Lung (tissue), 11 donors: ENCODE measurements at regions not wholly inside any gene's neighbourhood (a gene's known extent, or its start where the extent isn't known, plus 50 kb on each side); places are given as distances from the start of the nearest gene placed in this dataset.

Experiments
- ATAC-seq: fragments of 200-7000 bp; cut with Tn5 transposase; one replicate; pipeline ENCODE4 v1.9.1; 2020; ENCODE audit warnings: moderate number of reproducible peaks; ENCODE audit not compliant: insufficient read depth, low FRiP score
- DNase-seq, 3 donors: peaks; one replicate each; pipeline ENCODE4 v3.0.0-alpha.2; 2013 to 2017
- H3K27ac ChIP-seq, 2 donors: one replicate each; pipeline ENCODE4 v1.5.1; 2013; ENCODE audit warnings: mild to moderate bottlenecking in 2 of 2, moderate library complexity in 2 of 2, control low read depth in 1 of 2, inconsistent platforms in 1 of 2, low read depth in 1 of 2, low read length in 1 of 2
- H3K27me3 ChIP-seq, 3 donors: one replicate each; pipeline ENCODE4 v1.5.1; 2013; ENCODE audit warnings: low read length in 2 of 3; ENCODE audit not compliant: control insufficient read depth in 3 of 3, insufficient read depth in 3 of 3
- H3K36me3 ChIP-seq, 4 donors: one replicate each; pipeline ENCODE4 v1.5.1; 2013; ENCODE audit warnings: low read length in 4 of 4, mild to moderate bottlenecking in 1 of 4, moderate library complexity in 1 of 4; ENCODE audit not compliant: control insufficient read depth in 4 of 4, insufficient read depth in 4 of 4
- H3K4me1 ChIP-seq, 5 donors: one replicate each; pipeline ENCODE4 v1.5.1; 2013; ENCODE audit warnings: low read length in 5 of 5, mild to moderate bottlenecking in 2 of 5, moderate library complexity in 1 of 5; ENCODE audit not compliant: control insufficient read depth in 5 of 5, insufficient read depth in 5 of 5
- H3K4me3 ChIP-seq: one replicate; pipeline ENCODE4 v1.5.1; 2013; ENCODE audit warnings: mild to moderate bottlenecking, control low read depth, moderate library complexity
- H3K9ac ChIP-seq, 2 donors: one replicate each; pipeline ENCODE4 v1.5.1; 2013; ENCODE audit warnings: low read length in 2 of 2, control low read depth in 1 of 2; ENCODE audit not compliant: insufficient read depth in 1 of 2
- H3K9me3 ChIP-seq, 4 donors: one replicate each; pipeline ENCODE4 v1.5.1; 2013; ENCODE audit warnings: low read length in 3 of 4, mild to moderate bottlenecking in 1 of 4, moderate library complexity in 1 of 4; ENCODE audit not compliant: control insufficient read depth in 4 of 4, insufficient read depth in 3 of 4
- WGBS, 2 donors: extraction: QIAGEN DNeasy Blood & Tissue Kit; methylation state at CpG; one replicate each; pipeline ENCODE4 v1.1.7; 2013; 5-methylcytosine and 5-hydroxymethylcytosine counted together
- TF ChIP-seq, protein P1 (sequence below): IDR thresholded peaks from 2 replicates; pipeline ENCODE4 v1.5.1; 2012; ENCODE audit warnings: mild to moderate bottlenecking; ENCODE audit errors: control extremely low read depth, extremely low read depth
- donor health status: control.
- donor health status: control.
- donor health status: Bipolar disorder and iron deficiency.
- donor health status: healthy.
- donor health status: DM: yes; HTN: yes; CAD: no.

GRCh38 chr11:37995886-37996285, 1397.8 kb upstream of the RAG2 start:
- no peak overlapping the region for H3K27ac ChIP-seq
- no peak overlapping the region for H3K4me3 ChIP-seq
- 59 to 84% methylated on average over 2 of the region's 2 CpGs for WGBS, 2 donors
- ATAC-seq (no peak), DNase-seq (no peak)
- TF ChIP-seq, protein P1, sequence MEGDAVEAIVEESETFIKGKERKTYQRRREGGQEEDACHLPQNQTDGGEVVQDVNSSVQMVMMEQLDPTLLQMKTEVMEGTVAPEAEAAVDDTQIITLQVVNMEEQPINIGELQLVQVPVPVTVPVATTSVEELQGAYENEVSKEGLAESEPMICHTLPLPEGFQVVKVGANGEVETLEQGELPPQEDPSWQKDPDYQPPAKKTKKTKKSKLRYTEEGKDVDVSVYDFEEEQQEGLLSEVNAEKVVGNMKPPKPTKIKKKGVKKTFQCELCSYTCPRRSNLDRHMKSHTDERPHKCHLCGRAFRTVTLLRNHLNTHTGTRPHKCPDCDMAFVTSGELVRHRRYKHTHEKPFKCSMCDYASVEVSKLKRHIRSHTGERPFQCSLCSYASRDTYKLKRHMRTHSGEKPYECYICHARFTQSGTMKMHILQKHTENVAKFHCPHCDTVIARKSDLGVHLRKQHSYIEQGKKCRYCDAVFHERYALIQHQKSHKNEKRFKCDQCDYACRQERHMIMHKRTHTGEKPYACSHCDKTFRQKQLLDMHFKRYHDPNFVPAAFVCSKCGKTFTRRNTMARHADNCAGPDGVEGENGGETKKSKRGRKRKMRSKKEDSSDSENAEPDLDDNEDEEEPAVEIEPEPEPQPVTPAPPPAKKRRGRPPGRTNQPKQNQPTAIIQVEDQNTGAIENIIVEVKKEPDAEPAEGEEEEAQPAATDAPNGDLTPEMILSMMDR: no peak
- H3K9ac ChIP-seq: no peak overlapping the region
- H3K9me3 ChIP-seq: peaks cover 0 to 3% (median 0%) of the 10 kb centered on the region in 4 donors
- no peaks in the 10 kb centered on the region for H3K27me3 ChIP-seq
- H3K36me3 ChIP-seq: no peaks in the 10 kb centered on the region
- no peaks in the 10 kb centered on the region for H3K4me1 ChIP-seq

- Histone ChIP-seq H3K27me3 (no peaks in the 10 kb centered on the region), H3K9ac (no peak overlapping the region), H3K9me3 (no peaks in the 10 kb centered on the region), H3K36me3 (no peaks in the 10 kb centered on the region), H3K4me3 (no peak overlapping the region), H3K4me1 (peaks cover 0 to 15% (median 0%) of the 10 kb centered on the region in 5 donors), H3K27ac (no peak overlapping the region)
- DNase-seq (peak; percentile 76 to 97 (median 96)), ATAC-seq (no peak)
- WGBS, 2 donors: 38 to 59% methylated on average over 3 of the region's 3 CpGs
- TF ChIP-seq, protein P1: no peak
Observed at GRCh38 chr11:37988031-37988430, 1390.0 kb upstream of the RAG2 start.

- no peak for ATAC-seq
- 66 to 71% methylated on average over 1 of the region's 1 CpG for WGBS, 2 donors
- no peaks in the 10 kb centered on the region for H3K9me3 ChIP-seq
- no peak overlapping the region for H3K4me3 ChIP-seq
- no peak for DNase-seq
- H3K27ac ChIP-seq: no peak overlapping the region
- TF ChIP-seq, protein P1: no peak
- no peak overlapping the region for H3K9ac ChIP-seq
- no peaks in the 10 kb centered on the region for H3K36me3 ChIP-seq
- H3K27me3 ChIP-seq: no peaks in the 10 kb centered on the region
- peaks cover 0 to 15% (median 0%) of the 10 kb centered on the region in 5 donors for H3K4me1 ChIP-seq
Observed at GRCh38 chr11:37984991-37985390, 1387.0 kb upstream of the RAG2 start.

DNA sequence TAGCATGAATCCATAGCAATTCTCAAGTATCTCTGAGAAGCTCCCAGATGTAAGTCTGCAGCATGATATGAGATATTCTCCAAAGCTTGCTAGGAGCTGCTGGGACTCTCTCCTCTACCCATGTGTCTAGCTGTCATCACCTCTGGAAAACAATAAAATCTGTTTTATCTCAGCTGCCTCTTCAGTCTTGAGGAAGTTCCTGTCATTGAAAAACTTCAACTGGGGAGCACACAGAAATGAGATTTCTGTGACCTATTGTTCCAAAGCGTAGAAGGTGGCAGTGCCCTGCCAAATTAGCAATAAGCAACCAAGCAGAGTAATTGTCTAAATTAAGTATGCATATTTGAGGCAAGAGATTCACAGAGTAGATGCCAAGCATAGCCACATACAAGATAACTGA, 1380.6 kb upstream of the RAG2 start:
- Histone ChIP-seq H3K27me3 (no peaks in the 10 kb centered on the region), H3K36me3 (no peaks in the 10 kb centered on the region), H3K9ac (no peak overlapping the region), H3K4me3 (no peak overlapping the region), H3K27ac (no peak overlapping the region), H3K9me3 (no peaks in the 10 kb centered on the region), H3K4me1 (peaks cover 0 to 9% (median 3%) of the 10 kb centered on the region in 5 donors)
- TF ChIP-seq, protein P1: no peak
- DNase-seq (peak in 1 of 3 donors; percentile 53), ATAC-seq (no peak)
- 56 to 78% methylated on average over 1 of the region's 1 CpG for WGBS, 2 donors
